Bone marrow (tissue), 2 donors: ENCODE measurements at regions not wholly inside any gene's neighbourhood (a gene's known extent, or its start where the extent isn't known, plus 50 kb on each side); places are given as distances from the start of the nearest gene placed in this dataset.

Source experiments
- DNase-seq, 2 donors: peaks; one replicate each; lab custom pipeline; 2025; lab: John Stamatoyannopoulos, UW

GRCh38 chr10:3238115-3238871 lies 65.7 kb upstream of the PITRM1 start:
- DNase-seq: no peak

GRCh38 chr10:3237530-3237929 lies 64.9 kb upstream of the PITRM1 start:
- DNase-seq: no peak

- no peak for DNase-seq
These were observed 64.2 kb upstream of the PITRM1 start for GRCh38 chr10:3236644-3237404.

GRCh38 chr10:3235996-3236510 lies 63.5 kb upstream of the PITRM1 start:
- DNase-seq: no peak

GRCh38 chr10:3235395-3235794 lies 62.8 kb upstream of the PITRM1 start:
- no peak for DNase-seq

GRCh38 chr10:3233486-3233990 lies 61.0 kb upstream of the PITRM1 start:
- DNase-seq: no peak

GRCh38 chr10:3231951-3232730 lies 59.6 kb upstream of the PITRM1 start:
- no peak for DNase-seq

- DNase-seq: no peak
These were observed 57.2 kb upstream of the PITRM1 start for GRCh38 chr10:3229815-3230214.

- no peak for DNase-seq
These were observed 56.0 kb upstream of the PITRM1 start for GRCh38 chr10:3228629-3228945.

- no peak for DNase-seq
These were observed 54.6 kb upstream of the PITRM1 start for GRCh38 chr10:3226960-3227744.

GRCh38 chr10:3225561-3225960 lies 53.0 kb upstream of the PITRM1 start:
- DNase-seq: no peak

- DNase-seq: no peak
These were observed 51.7 kb upstream of the PITRM1 start for GRCh38 chr10:3224241-3224640.

GRCh38 chr10:3222626-3223025 lies 50.0 kb upstream of the PITRM1 start:
- no peak for DNase-seq
